ENCODE measurements at regions not wholly inside any gene's neighbourhood (a gene's known extent, or its start where the extent isn't known, plus 50 kb on each side); places are given as distances from the start of the nearest gene placed in this dataset.

- TF ChIP-seq POLR2AphosphoS5 (IDR thresholded peaks at IDR 0.05) (no peak), POLR2A (IDR thresholded peaks at IDR 0.05) (no peak), CTCF (IDR thresholded peaks at IDR 0.05 in 8 of 11, conservative IDR thresholded peaks at IDR 0.05 in 3 of 11) (no peak)
Measured at GRCh38 chr2:15792331-15792730, 148.0 kb upstream of the MYCN start.

Data from spleen (tissue), 7 donors.